ENCODE measurements at regions not wholly inside any gene's neighbourhood (a gene's known extent, or its start where the extent isn't known, plus 50 kb on each side); places are given as distances from the start of the nearest gene placed in this dataset.

- Histone ChIP-seq H3K27me3 (ENCODE audit: control insufficient read depth, insufficient read depth, low read length) (no peaks in the 10 kb centered on the region), H3K9me3 (ENCODE audit: control insufficient read depth, insufficient read depth, low read length) (no peaks in the 10 kb centered on the region), H3K27ac (ENCODE audit: low read length) (no peak overlapping the region), H3K36me3 (ENCODE audit: control insufficient read depth, insufficient read depth, low read length) (no peaks in the 10 kb centered on the region), H3K4me1 (ENCODE audit: control insufficient read depth, insufficient read depth, low read length) (no peaks in the 10 kb centered on the region), H3K4me3 (ENCODE audit: low read length) (no peak overlapping the region)
- WGBS (ENCODE audit: insufficient coverage, insufficient read length) = no CpG with 5 or more reads among the region's 7 CpGs
- DNase-seq (ENCODE audit: low read depth, low spot score) = no peak
Measured at GRCh38 chr4:128364565-128364964, 77.0 kb upstream of the PGRMC2 start.

GRCh38 chr4:128363966-128364365 lies 76.4 kb upstream of the PGRMC2 start:
- H3K27ac ChIP-seq (ENCODE audit: low read length) = no peak overlapping the region
- no peaks in the 10 kb centered on the region for H3K27me3 ChIP-seq (ENCODE audit: control insufficient read depth, insufficient read depth, low read length)
- WGBS (ENCODE audit: insufficient coverage, insufficient read length) = 100% methylated on average over 1 of the region's 6 CpGs
- H3K36me3 ChIP-seq (ENCODE audit: control insufficient read depth, insufficient read depth, low read length) = no peaks in the 10 kb centered on the region
- no peak for DNase-seq (ENCODE audit: low read depth, low spot score)
- H3K4me1 ChIP-seq (ENCODE audit: control insufficient read depth, insufficient read depth, low read length) = no peaks in the 10 kb centered on the region
- H3K4me3 ChIP-seq (ENCODE audit: low read length) = no peak overlapping the region
- no peaks in the 10 kb centered on the region for H3K9me3 ChIP-seq (ENCODE audit: control insufficient read depth, insufficient read depth, low read length)

- DNase-seq (ENCODE audit: low read depth, low spot score) = no peak
- Histone ChIP-seq H3K4me1 (ENCODE audit: control insufficient read depth, insufficient read depth, low read length) (no peaks in the 10 kb centered on the region), H3K27ac (ENCODE audit: low read length) (no peak overlapping the region), H3K27me3 (ENCODE audit: control insufficient read depth, insufficient read depth, low read length) (no peaks in the 10 kb centered on the region), H3K36me3 (ENCODE audit: control insufficient read depth, insufficient read depth, low read length) (no peaks in the 10 kb centered on the region), H3K9me3 (ENCODE audit: control insufficient read depth, insufficient read depth, low read length) (no peaks in the 10 kb centered on the region), H3K4me3 (ENCODE audit: low read length) (no peak overlapping the region)
- no CpG with 5 or more reads among the region's 1 CpG for WGBS (ENCODE audit: insufficient coverage, insufficient read length)
Measured at GRCh38 chr4:128362760-128363159, 75.1 kb upstream of the PGRMC2 start.

- no peaks in the 10 kb centered on the region for H3K4me1 ChIP-seq (ENCODE audit: control insufficient read depth, insufficient read depth, low read length)
- no peak overlapping the region for H3K4me3 ChIP-seq (ENCODE audit: low read length)
- no peaks in the 10 kb centered on the region for H3K27me3 ChIP-seq (ENCODE audit: control insufficient read depth, insufficient read depth, low read length)
- H3K9me3 ChIP-seq (ENCODE audit: control insufficient read depth, insufficient read depth, low read length) = no peaks in the 10 kb centered on the region
- WGBS (ENCODE audit: insufficient coverage, insufficient read length) = no CpG with 5 or more reads among the region's 2 CpGs
- H3K36me3 ChIP-seq (ENCODE audit: control insufficient read depth, insufficient read depth, low read length) = no peaks in the 10 kb centered on the region
- no peak overlapping the region for H3K27ac ChIP-seq (ENCODE audit: low read length)
- DNase-seq (ENCODE audit: low read depth, low spot score) = no peak
Measured at GRCh38 chr4:128359422-128359821, 71.8 kb upstream of the PGRMC2 start.

- H3K4me1 ChIP-seq (ENCODE audit: control insufficient read depth, insufficient read depth, low read length) = no peaks in the 10 kb centered on the region
- DNase-seq (ENCODE audit: low read depth, low spot score) = no peak
- no peaks in the 10 kb centered on the region for H3K36me3 ChIP-seq (ENCODE audit: control insufficient read depth, insufficient read depth, low read length)
- H3K4me3 ChIP-seq (ENCODE audit: low read length) = no peak overlapping the region
- H3K27ac ChIP-seq (ENCODE audit: low read length) = no peak overlapping the region
- H3K9me3 ChIP-seq (ENCODE audit: control insufficient read depth, insufficient read depth, low read length) = no peaks in the 10 kb centered on the region
- no CpG with 5 or more reads among the region's 2 CpGs for WGBS (ENCODE audit: insufficient coverage, insufficient read length)
- H3K27me3 ChIP-seq (ENCODE audit: control insufficient read depth, insufficient read depth, low read length) = no peaks in the 10 kb centered on the region
Measured at GRCh38 chr4:128358913-128359279, 71.3 kb upstream of the PGRMC2 start.

- Histone ChIP-seq H3K4me3 (ENCODE audit: low read length) (no peak overlapping the region), H3K9me3 (ENCODE audit: control insufficient read depth, insufficient read depth, low read length) (no peaks in the 10 kb centered on the region), H3K36me3 (ENCODE audit: control insufficient read depth, insufficient read depth, low read length) (no peaks in the 10 kb centered on the region), H3K27ac (ENCODE audit: low read length) (no peak overlapping the region), H3K4me1 (ENCODE audit: control insufficient read depth, insufficient read depth, low read length) (no peaks in the 10 kb centered on the region), H3K27me3 (ENCODE audit: control insufficient read depth, insufficient read depth, low read length) (no peaks in the 10 kb centered on the region)
- no CpG with 5 or more reads among the region's 7 CpGs for WGBS (ENCODE audit: insufficient coverage, insufficient read length)
- DNase-seq (ENCODE audit: low read depth, low spot score) = no peak
Measured at GRCh38 chr4:128358231-128358912, 70.8 kb upstream of the PGRMC2 start.

GRCh38 chr4:128357286-128357685 lies 69.7 kb upstream of the PGRMC2 start:
- no peak overlapping the region for H3K27ac ChIP-seq (ENCODE audit: low read length)
- no peak for DNase-seq (ENCODE audit: low read depth, low spot score)
- no peaks in the 10 kb centered on the region for H3K4me1 ChIP-seq (ENCODE audit: control insufficient read depth, insufficient read depth, low read length)
- H3K27me3 ChIP-seq (ENCODE audit: control insufficient read depth, insufficient read depth, low read length) = no peaks in the 10 kb centered on the region
- no peaks in the 10 kb centered on the region for H3K36me3 ChIP-seq (ENCODE audit: control insufficient read depth, insufficient read depth, low read length)
- no peaks in the 10 kb centered on the region for H3K9me3 ChIP-seq (ENCODE audit: control insufficient read depth, insufficient read depth, low read length)
- WGBS (ENCODE audit: insufficient coverage, insufficient read length) = no CpG with 5 or more reads among the region's 2 CpGs
- no peak overlapping the region for H3K4me3 ChIP-seq (ENCODE audit: low read length)

GRCh38 chr4:128355305-128355704 lies 67.7 kb upstream of the PGRMC2 start:
- no peak overlapping the region for H3K27ac ChIP-seq (ENCODE audit: low read length)
- H3K27me3 ChIP-seq (ENCODE audit: control insufficient read depth, insufficient read depth, low read length) = no peaks in the 10 kb centered on the region
- H3K9me3 ChIP-seq (ENCODE audit: control insufficient read depth, insufficient read depth, low read length) = no peaks in the 10 kb centered on the region
- DNase-seq (ENCODE audit: low read depth, low spot score) = no peak
- no CpG with 5 or more reads among the region's 4 CpGs for WGBS (ENCODE audit: insufficient coverage, insufficient read length)
- H3K4me3 ChIP-seq (ENCODE audit: low read length) = no peak overlapping the region
- H3K36me3 ChIP-seq (ENCODE audit: control insufficient read depth, insufficient read depth, low read length) = no peaks in the 10 kb centered on the region
- no peaks in the 10 kb centered on the region for H3K4me1 ChIP-seq (ENCODE audit: control insufficient read depth, insufficient read depth, low read length)

- Histone ChIP-seq H3K36me3 (ENCODE audit: control insufficient read depth, insufficient read depth, low read length) (no peaks in the 10 kb centered on the region), H3K9me3 (ENCODE audit: control insufficient read depth, insufficient read depth, low read length) (no peaks in the 10 kb centered on the region), H3K27ac (ENCODE audit: low read length) (no peak overlapping the region), H3K4me1 (ENCODE audit: control insufficient read depth, insufficient read depth, low read length) (no peaks in the 10 kb centered on the region; the same call in 1 of the 2 replicates), H3K4me3 (ENCODE audit: low read length) (no peak overlapping the region), H3K27me3 (ENCODE audit: control insufficient read depth, insufficient read depth, low read length) (no peaks in the 10 kb centered on the region)
- WGBS (ENCODE audit: insufficient coverage, insufficient read length) = no CpG with 5 or more reads among the region's 4 CpGs
- DNase-seq (ENCODE audit: low read depth, low spot score) = no peak
Measured at GRCh38 chr4:128354205-128354821, 66.7 kb upstream of the PGRMC2 start.

GRCh38 chr4:128353791-128354190 lies 66.2 kb upstream of the PGRMC2 start:
- no peak overlapping the region for H3K27ac ChIP-seq (ENCODE audit: low read length)
- no peak overlapping the region for H3K4me3 ChIP-seq (ENCODE audit: low read length)
- DNase-seq (ENCODE audit: low read depth, low spot score) = no peak
- no CpG with 5 or more reads among the region's 3 CpGs for WGBS (ENCODE audit: insufficient coverage, insufficient read length)
- H3K9me3 ChIP-seq (ENCODE audit: control insufficient read depth, insufficient read depth, low read length) = no peaks in the 10 kb centered on the region
- H3K4me1 ChIP-seq (ENCODE audit: control insufficient read depth, insufficient read depth, low read length) = no peaks in the 10 kb centered on the region; the same call in 1 of the 2 replicates
- no peaks in the 10 kb centered on the region for H3K36me3 ChIP-seq (ENCODE audit: control insufficient read depth, insufficient read depth, low read length)
- no peaks in the 10 kb centered on the region for H3K27me3 ChIP-seq (ENCODE audit: control insufficient read depth, insufficient read depth, low read length)

GRCh38 chr4:128351502-128351901 lies 63.9 kb upstream of the PGRMC2 start:
- no peaks in the 10 kb centered on the region; the same call in 1 of the 2 replicates for H3K4me1 ChIP-seq (ENCODE audit: control insufficient read depth, insufficient read depth, low read length)
- no CpG with 5 or more reads among the region's 1 CpG for WGBS (ENCODE audit: insufficient coverage, insufficient read length)
- H3K27me3 ChIP-seq (ENCODE audit: control insufficient read depth, insufficient read depth, low read length) = no peaks in the 10 kb centered on the region
- H3K9me3 ChIP-seq (ENCODE audit: control insufficient read depth, insufficient read depth, low read length) = no peaks in the 10 kb centered on the region
- no peak overlapping the region for H3K4me3 ChIP-seq (ENCODE audit: low read length)
- no peak overlapping the region for H3K27ac ChIP-seq (ENCODE audit: low read length)
- H3K36me3 ChIP-seq (ENCODE audit: control insufficient read depth, insufficient read depth, low read length) = no peaks in the 10 kb centered on the region
- DNase-seq (ENCODE audit: low read depth, low spot score) = no peak

Measured in iPS DF 6.9 (cell line).